ENCODE measurements at regions not wholly inside any gene's neighbourhood (a gene's known extent, or its start where the extent isn't known, plus 50 kb on each side); places are given as distances from the start of the nearest gene placed in this dataset.

- Histone ChIP-seq H3K27me3 (replicated peaks; ENCODE audit: insufficient read depth, low read depth, low read length, poor library complexity) (no peaks in the 10 kb centered on the region), H3K9me3 (ENCODE audit: low read depth, low read length, poor library complexity, severe bottlenecking) (no peaks in the 10 kb centered on the region), H3K4me3 (ENCODE audit: low read depth, low read length, poor library complexity, severe bottlenecking) (no peak overlapping the region), H3K4me1 (ENCODE audit: insufficient read depth, low read length, poor library complexity, severe bottlenecking) (no peaks in the 10 kb centered on the region), H3K36me3 (ENCODE audit: insufficient read depth, low read length, poor library complexity, severe bottlenecking) (no peaks in the 10 kb centered on the region), H3K27ac (ENCODE audit: low read depth, low read length, poor library complexity, severe bottlenecking) (no peak overlapping the region)
- no TSS peak for BruUV-seq (replicated peaks)
- intact Hi-C loops (cut with micrococcal nuclease; ENCODE audit: unreplicated experiment), result no loop called here
- ChIA-PET POLR2A (ENCODE audit: low non-redundant PET) (no interaction called here), CTCF (no interaction called here)
- DNase-seq (ENCODE audit: low spot score), result no peak
- TF ChIP-seq CTCF (conservative IDR thresholded peaks at IDR 0.05; ENCODE audit: low read depth, low read length), result no peak
- no peak for TF ChIP-seq EZH2 (IDR thresholded peaks at IDR 0.05; ENCODE audit: borderline replicate concordance, low read depth, low read length, poor library complexity, severe bottlenecking)
Observed at GRCh38 chr4:33054161-33054560, 2334.0 kb downstream of the PCDH7 start.

GRCh38 chr4:33054656-33055196 lies 2334.6 kb downstream of the PCDH7 start:
- DNase-seq (ENCODE audit: low spot score), result no peak
- no peaks in the 10 kb centered on the region for H3K9me3 ChIP-seq (ENCODE audit: low read depth, low read length, poor library complexity, severe bottlenecking)
- no peaks in the 10 kb centered on the region for H3K27me3 ChIP-seq (replicated peaks; ENCODE audit: insufficient read depth, low read depth, low read length, poor library complexity)
- H3K36me3 ChIP-seq (ENCODE audit: insufficient read depth, low read length, poor library complexity, severe bottlenecking), result no peaks in the 10 kb centered on the region
- no TSS peak for BruUV-seq (replicated peaks)
- ChIA-PET CTCF (no interaction called here), POLR2A (ENCODE audit: low non-redundant PET) (no interaction called here)
- TF ChIP-seq EZH2 (IDR thresholded peaks at IDR 0.05; ENCODE audit: borderline replicate concordance, low read depth, low read length, poor library complexity, severe bottlenecking), result no peak
- TF ChIP-seq CTCF (conservative IDR thresholded peaks at IDR 0.05; ENCODE audit: low read depth, low read length), result no peak
- intact Hi-C loops (cut with micrococcal nuclease; ENCODE audit: unreplicated experiment), result no loop called here
- no peak overlapping the region for H3K27ac ChIP-seq (ENCODE audit: low read depth, low read length, poor library complexity, severe bottlenecking)
- no peak overlapping the region for H3K4me3 ChIP-seq (ENCODE audit: low read depth, low read length, poor library complexity, severe bottlenecking)
- no peaks in the 10 kb centered on the region for H3K4me1 ChIP-seq (ENCODE audit: insufficient read depth, low read length, poor library complexity, severe bottlenecking)

- Histone ChIP-seq H3K36me3 (ENCODE audit: insufficient read depth, low read length, poor library complexity, severe bottlenecking) (no peaks in the 10 kb centered on the region), H3K9me3 (ENCODE audit: low read depth, low read length, poor library complexity, severe bottlenecking) (no peaks in the 10 kb centered on the region), H3K27ac (ENCODE audit: low read depth, low read length, poor library complexity, severe bottlenecking) (no peak overlapping the region), H3K27me3 (replicated peaks; ENCODE audit: insufficient read depth, low read depth, low read length, poor library complexity) (no peaks in the 10 kb centered on the region), H3K4me1 (ENCODE audit: insufficient read depth, low read length, poor library complexity, severe bottlenecking) (no peaks in the 10 kb centered on the region), H3K4me3 (ENCODE audit: low read depth, low read length, poor library complexity, severe bottlenecking) (no peak overlapping the region)
- TF ChIP-seq CTCF (conservative IDR thresholded peaks at IDR 0.05; ENCODE audit: low read depth, low read length) (no peak), EZH2 (IDR thresholded peaks at IDR 0.05; ENCODE audit: borderline replicate concordance, low read depth, low read length, poor library complexity, severe bottlenecking) (no peak)
- no TSS peak for BruUV-seq (replicated peaks)
- intact Hi-C loops (cut with micrococcal nuclease; ENCODE audit: unreplicated experiment), result no loop called here
- CTCF ChIA-PET, result no interaction called here
- POLR2A ChIA-PET (ENCODE audit: low non-redundant PET), result no interaction called here
- no peak for DNase-seq (ENCODE audit: low spot score)
Observed at GRCh38 chr4:33057736-33058135, 2337.6 kb downstream of the PCDH7 start.
